ENCODE measurements at regions not wholly inside any gene's neighbourhood (a gene's known extent, or its start where the extent isn't known, plus 50 kb on each side); places are given as distances from the start of the nearest gene placed in this dataset.
"Not testable (repeated sequence)": the region's sequence is repeated elsewhere in the genome, so short reads cannot be mapped to it uniquely, and the experiment has no call there.

DNA sequence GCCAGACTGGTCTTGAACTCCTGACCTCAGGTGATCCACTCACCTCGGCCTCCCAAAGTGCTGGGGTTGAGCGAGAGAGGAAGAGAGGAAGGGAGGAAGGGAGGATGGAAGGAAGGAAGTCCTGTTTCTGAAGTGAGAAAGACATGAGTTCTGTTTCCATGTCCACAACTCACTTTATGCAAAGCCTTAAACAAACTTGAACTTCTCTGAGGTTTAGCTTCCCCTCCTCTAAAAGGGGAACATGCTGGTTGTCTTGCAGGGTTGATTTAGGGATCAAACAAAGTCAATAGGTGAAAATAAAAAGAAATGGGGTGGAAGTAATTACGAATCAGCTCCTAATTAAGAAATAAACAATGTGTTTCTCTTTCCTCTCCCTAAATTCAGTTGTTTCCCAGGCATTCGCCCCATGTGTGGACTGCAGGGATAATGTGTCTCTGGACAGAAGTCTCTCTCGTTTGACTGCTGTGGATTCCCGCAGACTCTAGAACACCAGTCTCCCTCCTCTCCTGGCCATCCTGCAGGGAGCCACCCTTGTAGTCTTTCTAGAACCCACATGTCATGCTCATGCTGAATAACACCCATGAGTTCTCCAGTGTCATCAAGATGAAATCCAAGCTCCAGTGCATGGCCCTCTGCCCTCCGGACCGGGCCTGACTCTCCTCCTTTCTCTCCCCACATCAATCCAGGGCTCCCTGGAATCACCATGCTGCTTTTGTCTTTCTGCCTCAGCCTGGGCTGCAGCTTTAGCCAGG, 229.3 kb upstream of the TRIB2 start:
- no peaks in the 10 kb centered on the region for H3K9me3 ChIP-seq
- no peaks in the 10 kb centered on the region for H3K27me3 ChIP-seq
- no peak overlapping the region for H3K4me3 ChIP-seq
- intact Hi-C loops (cut with DNase I; ENCODE audit: low total_unique reads), result no loop called here
- WGBS, 2 donors, result 85 to 86% methylated on average over 8 of the region's 8 CpGs
- H3K36me3 ChIP-seq (ENCODE audit: low read depth, missing control alignments), result no peaks in the 10 kb centered on the region
- peaks cover 14% of the 10 kb centered on the region for H3K4me1 ChIP-seq
- TF ChIP-seq CTCF (IDR thresholded peaks at IDR 0.05) (no peak), POLR2A (IDR thresholded peaks at IDR 0.05) (no peak)
- no peak for DNase-seq
- H3K27ac ChIP-seq, result no peak overlapping the region

- TF ChIP-seq CTCF (IDR thresholded peaks at IDR 0.05) (no peak), POLR2A (IDR thresholded peaks at IDR 0.05) (no peak)
- H3K36me3 ChIP-seq (ENCODE audit: low read depth, missing control alignments), result no peaks in the 10 kb centered on the region
- H3K9me3 ChIP-seq, result no peaks in the 10 kb centered on the region
- H3K4me3 ChIP-seq, result no peak overlapping the region
- no peak overlapping the region for H3K27ac ChIP-seq
- no peaks in the 10 kb centered on the region for H3K27me3 ChIP-seq
- 77% methylated on average over 12 of the region's 12 CpGs for WGBS, 2 donors
- intact Hi-C loops (cut with DNase I; ENCODE audit: low total_unique reads), result no loop called here
- H3K4me1 ChIP-seq, result peaks cover 14% of the 10 kb centered on the region
- DNase-seq, result no peak
Observed at GRCh38 chr2:12488352-12489318, 228.1 kb upstream of the TRIB2 start.

DNA sequence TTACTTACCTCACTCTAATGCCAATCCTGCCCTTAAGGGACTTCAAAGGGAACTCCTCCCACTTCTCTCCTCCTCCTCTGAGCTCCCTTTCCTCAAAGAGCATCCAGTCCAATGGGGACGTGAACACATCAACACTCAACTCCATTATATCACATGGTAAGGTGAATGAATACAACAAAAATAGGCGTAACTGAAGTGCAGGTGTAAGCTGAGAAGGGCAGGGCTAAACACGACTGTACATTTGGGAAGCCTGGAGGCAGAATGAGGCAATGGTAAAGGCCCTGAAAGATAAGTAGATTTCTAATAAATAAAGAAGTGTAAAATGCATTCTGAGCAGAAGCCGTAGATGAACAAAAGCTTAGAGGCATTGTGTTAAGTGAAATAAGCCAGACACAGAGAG, 226.1 kb upstream of the TRIB2 start:
- TF ChIP-seq POLR2A (IDR thresholded peaks at IDR 0.05), result no peak
- no peak for TF ChIP-seq CTCF (IDR thresholded peaks at IDR 0.05)
- no peaks in the 10 kb centered on the region for H3K27me3 ChIP-seq
- WGBS, 2 donors, result 88 to 94% methylated on average over 4 of the region's 4 CpGs
- no peaks in the 10 kb centered on the region for H3K36me3 ChIP-seq (ENCODE audit: low read depth, missing control alignments)
- no peaks in the 10 kb centered on the region for H3K9me3 ChIP-seq
- no peak overlapping the region for H3K4me3 ChIP-seq
- H3K4me1 ChIP-seq, result peaks cover 10% of the 10 kb centered on the region
- DNase-seq, result no peak
- no peak overlapping the region for H3K27ac ChIP-seq
- intact Hi-C loops (cut with DNase I; ENCODE audit: low total_unique reads), result no loop called here

DNA sequence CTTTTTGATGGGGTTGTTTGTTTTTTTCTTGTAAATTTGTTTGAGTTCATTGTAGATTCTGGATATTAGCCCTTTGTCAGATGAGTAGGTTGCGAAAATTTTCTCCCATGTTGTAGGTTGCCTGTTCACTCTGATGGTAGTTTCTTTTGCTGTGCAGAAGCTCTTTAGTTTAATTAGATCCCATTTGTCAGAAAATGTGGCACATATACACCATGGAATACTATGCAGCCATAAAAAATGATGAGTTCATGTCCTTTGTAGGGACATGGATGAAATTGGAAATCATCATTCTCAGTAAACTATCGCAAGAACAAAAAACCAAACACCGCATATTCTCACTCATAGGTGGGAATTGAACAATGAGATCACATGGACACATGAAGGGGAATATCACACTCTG, 224.4 kb upstream of the TRIB2 start:
- 90 to 100% methylated on average over 1 to 2 of the region's 3 CpGs for WGBS, 2 donors
- H3K27me3 ChIP-seq; DNase-seq; intact Hi-C loops (cut with DNase I; ENCODE audit: low total_unique reads); H3K9me3 ChIP-seq; H3K27ac ChIP-seq; H3K36me3 ChIP-seq (ENCODE audit: low read depth, missing control alignments); H3K4me1 ChIP-seq; H3K4me3 ChIP-seq: not testable (repeated sequence)

GRCh38 chr2:12493031-12493513, 223.7 kb upstream of the TRIB2 start:
- no peaks in the 10 kb centered on the region for H3K36me3 ChIP-seq (ENCODE audit: low read depth, missing control alignments)
- no peak overlapping the region for H3K4me3 ChIP-seq
- peak; percentile 86 for DNase-seq
- H3K9me3 ChIP-seq, result no peaks in the 10 kb centered on the region
- intact Hi-C loops (cut with DNase I; ENCODE audit: low total_unique reads), result no loop called here
- H3K4me1 ChIP-seq, result no peaks in the 10 kb centered on the region
- peak overlapping the region in 1 of 2 donors; percentile 23 for H3K27ac ChIP-seq
- TF ChIP-seq POLR2A (IDR thresholded peaks at IDR 0.05) (no peak), CTCF (IDR thresholded peaks at IDR 0.05) (no peak)
- no peaks in the 10 kb centered on the region for H3K27me3 ChIP-seq
- 48 to 63% methylated on average over 9 of the region's 9 CpGs for whole genome bisulfite sequencing, 2 donors
